Aorta (tissue), 5 donors: ENCODE measurements at regions not wholly inside any gene's neighbourhood (a gene's known extent, or its start where the extent isn't known, plus 50 kb on each side); places are given as distances from the start of the nearest gene placed in this dataset.

ENCODE experiments used
- ATAC-seq: fragments of 200-7000 bp; cut with Tn5 transposase; one replicate; pipeline ENCODE4 v1.9.1; 2022; ENCODE audit warnings: moderate library complexity; ENCODE audit not compliant: low FRiP score
- DNase-seq, 2 donors: peaks; one replicate each; pipeline ENCODE4 v3.0.0-alpha.2; 2020
- H3K27ac ChIP-seq, 2 donors: one replicate each; pipeline ENCODE4 v1.5.1; 2013; ENCODE audit warnings: low read length in 2 of 2, mild to moderate bottlenecking in 2 of 2, moderate library complexity in 2 of 2, control low read depth in 1 of 2, inconsistent platforms in 1 of 2, low read depth in 1 of 2
- H3K27me3 ChIP-seq, 2 donors: one replicate each; pipeline ENCODE4 v1.6.1; 2013; ENCODE audit warnings: control low read depth in 1 of 2, low read length in 1 of 2, mild to moderate bottlenecking in 1 of 2, moderate library complexity in 1 of 2; ENCODE audit not compliant: insufficient read depth in 2 of 2, control insufficient read depth in 1 of 2
- H3K36me3 ChIP-seq, 2 donors: one replicate each; pipeline ENCODE4 v1.6.1; 2013; ENCODE audit warnings: control low read depth in 1 of 2, low read length in 1 of 2, mild to moderate bottlenecking in 1 of 2; ENCODE audit not compliant: insufficient read depth in 2 of 2, control insufficient read depth in 1 of 2
- H3K4me1 ChIP-seq, 2 donors: one replicate each; pipeline ENCODE4 v1.6.1; 2013; ENCODE audit warnings: low read length in 2 of 2, control low read depth in 1 of 2, mild to moderate bottlenecking in 1 of 2, moderate library complexity in 1 of 2; ENCODE audit not compliant: insufficient read depth in 2 of 2, control insufficient read depth in 1 of 2
- H3K4me3 ChIP-seq, 2 donors: one replicate each; pipeline ENCODE4 v1.5.1; 2013; ENCODE audit warnings: low read length in 2 of 2, control low read depth in 1 of 2, mild to moderate bottlenecking in 1 of 2
- H3K9me3 ChIP-seq: one replicate; pipeline ENCODE4 v1.6.1; 2013; ENCODE audit warnings: mild to moderate bottlenecking, low read length; ENCODE audit not compliant: control insufficient read depth
- whole genome bisulfite sequencing, 2 donors: extraction: QIAGEN DNeasy Blood & Tissue Kit; methylation state at CpG; one replicate each; pipeline ENCODE4 v1.1.7; 2013; 5-methylcytosine and 5-hydroxymethylcytosine counted together
- intact Hi-C, 2 donors: fragments of 100-400 bp; cut with DNase I; formaldehyde crosslinking; loops; one replicate each; pipeline versions ENCODE4 v1.14.2 to v1.15.0; 2022
- donor health status: healthy with polysubstance abuse.
- donor health status: Bipolar disorder and iron deficiency.
- donor health status: DM: no; HTN: no; CAD: no.
- donor health status: DM: no; HTN: no; CAD: no.
- donor health status: DM: yes; HTN: yes; CAD: no.

- Histone ChIP-seq H3K27me3 (no peaks in the 10 kb centered on the region), H3K4me1 (peaks cover 0 to 2% of the 10 kb centered on the region in 2 donors), H3K9me3 (no peaks in the 10 kb centered on the region), H3K4me3 (no peak overlapping the region), H3K36me3 (no peaks in the 10 kb centered on the region), H3K27ac (no peak overlapping the region)
- ATAC-seq: no peak
- WGBS, 2 donors: 84 to 85% methylated on average over 5 of the region's 5 CpGs
- DNase-seq: no peak
- intact Hi-C loops: no loop called here
These were observed 301.5 kb upstream of the TFPI start for GRCh38 chr2:187855689-187856088.

GRCh38 chr2:187857826-187858225 lies 303.6 kb upstream of the TFPI start:
- no peaks in the 10 kb centered on the region for H3K36me3 ChIP-seq
- no peaks in the 10 kb centered on the region for H3K4me1 ChIP-seq
- DNase-seq: no peak
- H3K27ac ChIP-seq: no peak overlapping the region
- 95% methylated on average over 1 of the region's 1 CpG for WGBS, 2 donors
- intact Hi-C loops: no loop called here
- no peaks in the 10 kb centered on the region for H3K9me3 ChIP-seq
- no peak overlapping the region for H3K4me3 ChIP-seq
- ATAC-seq: no peak
- no peaks in the 10 kb centered on the region for H3K27me3 ChIP-seq

- intact Hi-C loops: no loop called here
- no peak for DNase-seq
- no peaks in the 10 kb centered on the region for H3K9me3 ChIP-seq
- H3K4me1 ChIP-seq: no peaks in the 10 kb centered on the region
- no peaks in the 10 kb centered on the region for H3K36me3 ChIP-seq
- no peaks in the 10 kb centered on the region for H3K27me3 ChIP-seq
- WGBS, 2 donors: 1% methylated on average over 3 of the region's 3 CpGs
- no peak overlapping the region for H3K4me3 ChIP-seq
- no peak for ATAC-seq
- no peak overlapping the region for H3K27ac ChIP-seq
These were observed 308.5 kb upstream of the TFPI start for GRCh38 chr2:187862715-187863114.

GRCh38 chr2:187865025-187865424 lies 310.8 kb upstream of the TFPI start:
- intact Hi-C loops: no loop called here
- H3K4me1 ChIP-seq: no peaks in the 10 kb centered on the region
- H3K27ac ChIP-seq: no peak overlapping the region
- no peaks in the 10 kb centered on the region for H3K27me3 ChIP-seq
- WGBS, 2 donors: 98% methylated on average over 4 of the region's 4 CpGs
- DNase-seq (no peak), ATAC-seq (no peak)
- no peak overlapping the region for H3K4me3 ChIP-seq
- H3K9me3 ChIP-seq: no peaks in the 10 kb centered on the region
- H3K36me3 ChIP-seq: no peaks in the 10 kb centered on the region

GRCh38 chr2:187867165-187867564 lies 312.9 kb upstream of the TFPI start:
- intact Hi-C loops: no loop called here
- Histone ChIP-seq H3K9me3 (no peaks in the 10 kb centered on the region), H3K36me3 (no peaks in the 10 kb centered on the region), H3K4me3 (no peak overlapping the region), H3K27me3 (no peaks in the 10 kb centered on the region), H3K27ac (no peak overlapping the region), H3K4me1 (no peaks in the 10 kb centered on the region)
- 93 to 97% methylated on average over 8 of the region's 8 CpGs for WGBS, 2 donors
- no peak for DNase-seq
- ATAC-seq: no peak

- intact Hi-C loops: no loop called here
- WGBS, 2 donors: 82 to 89% methylated on average over 9 of the region's 9 CpGs
These were observed 315.0 kb upstream of the TFPI start for GRCh38 chr2:187869195-187869594.

GRCh38 chr2:187871506-187871905 lies 317.3 kb upstream of the TFPI start:
- H3K36me3 ChIP-seq: no peaks in the 10 kb centered on the region
- H3K9me3 ChIP-seq: no peaks in the 10 kb centered on the region
- intact Hi-C loops: loop anchor here in 1 of 2 donors (10.0 kb wide), 1 partner anchor 413 kb away; no protein-coding TSS in a partner anchor
- ATAC-seq (no peak), DNase-seq (no peak)
- WGBS, 2 donors: 95 to 96% methylated on average over 3 of the region's 3 CpGs
- H3K4me3 ChIP-seq: no peak overlapping the region
- H3K4me1 ChIP-seq: peaks cover 0 to 2% of the 10 kb centered on the region in 2 donors
- no peaks in the 10 kb centered on the region for H3K27me3 ChIP-seq
- no peak overlapping the region for H3K27ac ChIP-seq

More at GRCh38 chr2:187869195-187869594, 315.0 kb upstream of the TFPI start:
- Histone ChIP-seq H3K9me3 (no peaks in the 10 kb centered on the region), H3K27me3 (no peaks in the 10 kb centered on the region), H3K4me3 (no peak overlapping the region), H3K4me1 (no peaks in the 10 kb centered on the region), H3K27ac (no peak overlapping the region), H3K36me3 (no peaks in the 10 kb centered on the region)
- ATAC-seq (no peak), DNase-seq (no peak)

GRCh38 chr2:187873132-187873531 lies 318.9 kb upstream of the TFPI start:
- ATAC-seq (no peak), DNase-seq (no peak)
- intact Hi-C loops: loop anchor here in 1 of 2 donors (10.0 kb wide), 1 partner anchor 412 kb away; no protein-coding TSS in a partner anchor
- Histone ChIP-seq H3K27me3 (no peaks in the 10 kb centered on the region), H3K36me3 (no peaks in the 10 kb centered on the region), H3K27ac (no peak overlapping the region), H3K9me3 (no peaks in the 10 kb centered on the region), H3K4me1 (peaks cover 0 to 2% of the 10 kb centered on the region in 2 donors), H3K4me3 (no peak overlapping the region)
- WGBS, 2 donors: 36 to 38% methylated on average over 2 of the region's 2 CpGs

- no peak for ATAC-seq
- intact Hi-C loops: loop anchor here in 1 of 2 donors (10.0 kb wide), 1 partner anchor 410 kb away; no protein-coding TSS in a partner anchor
- WGBS, 2 donors: 30 to 36% methylated on average over 2 of the region's 2 CpGs
- Histone ChIP-seq H3K27ac (no peak overlapping the region), H3K36me3 (no peaks in the 10 kb centered on the region), H3K4me3 (no peak overlapping the region), H3K9me3 (no peaks in the 10 kb centered on the region), H3K27me3 (no peaks in the 10 kb centered on the region), H3K4me1 (peaks cover 0 to 2% of the 10 kb centered on the region in 2 donors)
- DNase-seq: no peak
These were observed 320.6 kb upstream of the TFPI start for GRCh38 chr2:187874786-187875185.
